Hepatocyte (in vitro differentiated cells): ENCODE measurements at regions not wholly inside any gene's neighbourhood (a gene's known extent, or its start where the extent isn't known, plus 50 kb on each side); places are given as distances from the start of the nearest gene placed in this dataset.

Experiments
- DNase-seq: peaks from one replicate; pipeline ENCODE4 v3.0.0-alpha.2; 2016; ENCODE audit warnings: low spot score
- H2AFZ ChIP-seq: fragments of 200-600 bp; sonication (generic); 2 replicates; pipeline ENCODE4 v1.6.0; 2016; ENCODE audit warnings: antibody characterized with exemption, mild to moderate bottlenecking
- H3K27ac ChIP-seq: fragments of 200-600 bp; sonication (generic); 2 replicates; pipeline ENCODE4 v1.5.1; 2016; ENCODE audit warnings: mild to moderate bottlenecking
- H3K27me3 ChIP-seq: fragments of 200-600 bp; sonication (generic); 2 replicates; pipeline ENCODE4 v1.6.1; 2016
- H3K36me3 ChIP-seq: fragments of 200-600 bp; sonication (generic); replicated peaks from 2 replicates; pipeline ENCODE4 v1.5.1; 2016; ENCODE audit warnings: low read depth; ENCODE audit not compliant: insufficient read depth
- H3K4me1 ChIP-seq: fragments of 200-600 bp; sonication (generic); 2 replicates; pipeline ENCODE4 v1.5.1; 2016; ENCODE audit warnings: mild to moderate bottlenecking, moderate library complexity; ENCODE audit not compliant: insufficient read depth
- H3K4me2 ChIP-seq: fragments of 200-600 bp; sonication (generic); 2 replicates; pipeline ENCODE4 v1.6.0; 2016
- H3K4me3 ChIP-seq: fragments of 200-600 bp; sonication (generic); 2 replicates; pipeline ENCODE4 v1.5.1; 2016; ENCODE audit warnings: mild to moderate bottlenecking
- H3K79me2 ChIP-seq: fragments of 200-600 bp; sonication (generic); 2 replicates; pipeline ENCODE4 v1.6.0; 2017; ENCODE audit warnings: mild to moderate bottlenecking
- H3K9me2 ChIP-seq: fragments of 200-600 bp; sonication (generic); replicated peaks from 2 replicates; pipeline ENCODE4 v1.6.0; 2017; ENCODE audit warnings: mild to moderate bottlenecking; ENCODE audit not compliant: insufficient read depth
- H3K9me3 ChIP-seq: fragments of 200-600 bp; sonication (generic); 2 replicates; pipeline ENCODE4 v1.5.1; 2016; ENCODE audit warnings: low read depth, mild to moderate bottlenecking
- H4K20me1 ChIP-seq: fragments of 200-600 bp; sonication (generic); 2 replicates; pipeline ENCODE4 v1.6.0; 2016; ENCODE audit warnings: mild to moderate bottlenecking; ENCODE audit not compliant: insufficient read depth, poor library complexity, severe bottlenecking
- EZH2 ChIP-seq: fragments of 200-600 bp; sonication (generic); IDR thresholded peaks from 2 replicates; pipeline ENCODE4 v1.6.1; 2016; ENCODE audit warnings: antibody characterized with exemption, mild to moderate bottlenecking, borderline replicate concordance
- EZH2phosphoT487 ChIP-seq: fragments of 200-600 bp; sonication (generic); IDR thresholded peaks from one replicate; pipeline ENCODE4 v1.6.1; 2018; ENCODE audit warnings: antibody characterized with exemption, mild to moderate bottlenecking, low read depth, moderate library complexity; ENCODE audit not compliant: unreplicated experiment, severe bottlenecking
- WGBS: methylation state at CpG from one replicate; pipeline ENCODE4 v1.1.6; 2016; ENCODE audit warnings: low lambda C conversion rate; ENCODE audit errors: missing lambda C conversion rate; 5-methylcytosine and 5-hydroxymethylcytosine counted together
- TF ChIP-seq, protein P1 (sequence below): fragments of 200-600 bp; sonication (generic); IDR thresholded peaks from 2 replicates; pipeline ENCODE4 v1.5.1; 2016; ENCODE audit warnings: antibody characterized with exemption, mild to moderate bottlenecking; ENCODE audit not compliant: poor library complexity

DNA sequence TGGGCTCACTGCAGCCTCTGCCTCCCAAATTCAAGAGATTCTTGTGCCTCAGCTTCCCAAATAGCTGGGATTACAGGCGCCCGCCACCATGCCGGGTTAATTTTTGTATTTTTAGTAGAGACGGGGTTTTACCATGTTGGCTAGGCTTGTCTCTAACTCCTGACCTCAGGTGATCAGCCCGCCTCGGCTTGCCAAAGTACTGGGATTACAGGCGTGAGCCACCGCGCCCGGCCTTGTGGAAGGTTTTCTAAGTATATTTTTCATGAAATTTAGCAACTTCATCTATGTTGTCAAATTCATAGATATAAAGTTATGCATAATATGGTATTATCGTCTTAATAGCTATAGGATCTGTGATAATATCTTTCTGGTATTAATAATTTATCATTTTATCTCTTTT, 275.6 kb upstream of the GRM7 start:
- Histone ChIP-seq H3K4me1 (no peaks in the 10 kb centered on the region), H3K4me2 (no peak overlapping the region), H3K4me3 (no peak overlapping the region), H4K20me1 (no peaks in the 10 kb centered on the region), H3K9me2 (no peaks in the 10 kb centered on the region), H3K79me2 (no peaks in the 10 kb centered on the region), H3K36me3 (no peaks in the 10 kb centered on the region), H3K9me3 (no peaks in the 10 kb centered on the region), H2AFZ (no peak overlapping the region), H3K27me3 (no peaks in the 10 kb centered on the region), H3K27ac (no peak overlapping the region)
- TF ChIP-seq, protein P1, sequence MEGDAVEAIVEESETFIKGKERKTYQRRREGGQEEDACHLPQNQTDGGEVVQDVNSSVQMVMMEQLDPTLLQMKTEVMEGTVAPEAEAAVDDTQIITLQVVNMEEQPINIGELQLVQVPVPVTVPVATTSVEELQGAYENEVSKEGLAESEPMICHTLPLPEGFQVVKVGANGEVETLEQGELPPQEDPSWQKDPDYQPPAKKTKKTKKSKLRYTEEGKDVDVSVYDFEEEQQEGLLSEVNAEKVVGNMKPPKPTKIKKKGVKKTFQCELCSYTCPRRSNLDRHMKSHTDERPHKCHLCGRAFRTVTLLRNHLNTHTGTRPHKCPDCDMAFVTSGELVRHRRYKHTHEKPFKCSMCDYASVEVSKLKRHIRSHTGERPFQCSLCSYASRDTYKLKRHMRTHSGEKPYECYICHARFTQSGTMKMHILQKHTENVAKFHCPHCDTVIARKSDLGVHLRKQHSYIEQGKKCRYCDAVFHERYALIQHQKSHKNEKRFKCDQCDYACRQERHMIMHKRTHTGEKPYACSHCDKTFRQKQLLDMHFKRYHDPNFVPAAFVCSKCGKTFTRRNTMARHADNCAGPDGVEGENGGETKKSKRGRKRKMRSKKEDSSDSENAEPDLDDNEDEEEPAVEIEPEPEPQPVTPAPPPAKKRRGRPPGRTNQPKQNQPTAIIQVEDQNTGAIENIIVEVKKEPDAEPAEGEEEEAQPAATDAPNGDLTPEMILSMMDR, result no peak
- TF ChIP-seq EZH2phosphoT487 (no peak), EZH2 (no peak)
- no peak for DNase-seq
- 88% methylated on average over 11 of the region's 11 CpGs for WGBS

DNA sequence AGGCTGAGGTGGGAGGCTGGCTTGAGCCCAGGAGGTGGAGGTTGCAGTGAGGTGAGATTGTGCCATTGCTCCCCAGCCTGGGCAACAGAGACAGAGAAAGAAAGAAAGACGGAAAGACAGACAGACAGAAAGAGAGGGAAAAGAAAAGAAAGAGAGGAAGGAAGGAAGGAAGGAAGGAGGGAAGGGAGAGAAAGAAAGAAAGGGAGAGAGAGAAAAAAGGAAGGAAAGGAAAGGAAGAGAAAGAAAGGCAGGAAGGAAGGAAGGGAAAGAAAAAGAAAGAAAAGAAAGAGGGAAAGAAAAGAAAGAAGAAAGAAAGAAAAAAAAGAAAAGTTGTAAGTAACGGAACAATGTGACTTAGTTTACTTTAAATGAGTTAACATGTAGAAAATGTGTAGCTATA, 260.7 kb upstream of the GRM7 start:
- H3K27me3 ChIP-seq, result no peaks in the 10 kb centered on the region
- 72% methylated on average over 2 of the region's 2 CpGs for WGBS

DNA sequence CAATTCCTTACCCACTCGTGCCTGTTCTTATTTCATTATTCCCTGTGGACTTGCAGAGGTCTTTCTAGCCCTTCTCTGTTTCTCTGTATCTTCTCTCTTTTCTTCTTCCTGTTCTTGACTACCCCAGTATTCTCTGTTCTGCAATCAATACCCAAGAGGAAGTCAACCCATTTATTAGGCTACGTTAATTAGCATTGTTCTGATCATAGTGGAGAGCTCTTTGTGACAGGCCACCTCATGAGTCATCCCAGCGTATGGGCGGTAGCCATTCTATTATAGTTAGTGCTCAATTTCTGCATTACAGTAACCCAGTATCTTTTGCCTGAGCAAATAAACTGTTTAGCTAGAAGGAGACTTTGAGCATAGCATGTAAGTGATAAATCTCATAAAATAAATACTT, 259.5 kb upstream of the GRM7 start:
- Histone ChIP-seq H3K79me2 (no peaks in the 10 kb centered on the region), H3K4me2 (no peak overlapping the region), H3K9me2 (no peaks in the 10 kb centered on the region), H3K27me3 (no peaks in the 10 kb centered on the region), H3K9me3 (no peaks in the 10 kb centered on the region), H3K4me3 (no peak overlapping the region), H3K36me3 (no peaks in the 10 kb centered on the region), H3K4me1 (no peaks in the 10 kb centered on the region), H2AFZ (no peak overlapping the region), H3K27ac (no peak overlapping the region), H4K20me1 (no peaks in the 10 kb centered on the region)
- no peak for DNase-seq
- no peak for TF ChIP-seq EZH2
- TF ChIP-seq, protein P1, result no peak
- TF ChIP-seq EZH2phosphoT487, result no peak
- 84% methylated on average over 4 of the region's 4 CpGs for WGBS

More for the DNA sequence above, 260.7 kb upstream of the GRM7 start:
- Histone ChIP-seq H3K9me2 (no peaks in the 10 kb centered on the region), H3K4me1 (no peaks in the 10 kb centered on the region), H3K79me2 (no peaks in the 10 kb centered on the region), H3K27ac (no peak overlapping the region), H3K4me3 (no peak overlapping the region), H3K4me2 (no peak overlapping the region), H2AFZ (no peak overlapping the region), H3K9me3 (no peaks in the 10 kb centered on the region), H3K36me3 (no peaks in the 10 kb centered on the region), H4K20me1 (no peaks in the 10 kb centered on the region)
- TF ChIP-seq EZH2phosphoT487 (no peak), EZH2 (no peak)
- TF ChIP-seq, protein P1, result no peak
- DNase-seq, result no peak

DNA sequence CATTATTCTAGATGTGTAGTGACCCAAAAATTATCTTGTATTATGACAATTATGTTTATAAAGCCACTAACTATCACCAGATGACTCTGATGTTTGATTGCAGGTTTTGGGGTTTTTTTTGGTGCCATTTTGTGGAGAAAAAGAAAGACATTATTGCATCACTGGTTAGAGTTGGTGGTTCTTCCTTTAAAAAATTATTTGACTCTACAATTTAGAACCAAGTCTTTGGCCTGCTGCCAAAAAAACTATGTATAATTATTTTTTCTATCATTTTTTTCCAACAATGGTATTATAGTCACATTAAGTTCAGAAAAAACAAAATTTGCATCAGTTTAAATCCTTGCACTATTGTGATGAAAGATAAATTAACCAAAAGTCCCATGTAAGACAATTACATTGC, 258.6 kb upstream of the GRM7 start:
- no peaks in the 10 kb centered on the region for H3K4me1 ChIP-seq
- no peak for DNase-seq
- TF ChIP-seq EZH2phosphoT487, result no peak

More for the DNA sequence above, 258.6 kb upstream of the GRM7 start:
- no peaks in the 10 kb centered on the region for H4K20me1 ChIP-seq
- H2AFZ ChIP-seq, result no peak overlapping the region
- H3K36me3 ChIP-seq, result no peaks in the 10 kb centered on the region
- H3K9me3 ChIP-seq, result no peaks in the 10 kb centered on the region
- H3K79me2 ChIP-seq, result no peaks in the 10 kb centered on the region
- H3K4me3 ChIP-seq, result no peak overlapping the region
- H3K27ac ChIP-seq, result no peak overlapping the region
- no peaks in the 10 kb centered on the region for H3K9me2 ChIP-seq
- H3K4me2 ChIP-seq, result no peak overlapping the region
- H3K27me3 ChIP-seq, result no peaks in the 10 kb centered on the region
